ENCODE measurements at regions not wholly inside any gene's neighbourhood (a gene's known extent, or its start where the extent isn't known, plus 50 kb on each side); places are given as distances from the start of the nearest gene placed in this dataset.
A peak's percentile ranks its signal among the peaks of the same experiment; 100 is the strongest.

GRCh38 chr21:18646116-18646515 lies 242.5 kb upstream of the TMPRSS15 start:
- BruUV-seq (replicated peaks): no TSS peak
- H3K27ac Mint-ChIP-seq (ENCODE audit: low read depth, unreplicated experiment): no peak overlapping the region
- TF ChIP-seq CTCF (IDR thresholded peaks at IDR 0.05; ENCODE audit: unreplicated experiment): no peak
- no peak overlapping the region for H3K4me3 Mint-ChIP-seq (ENCODE audit: unreplicated experiment)
- H3K27me3 Mint-ChIP-seq (ENCODE audit: insufficient read depth, unreplicated experiment): peaks cover 26% of the 10 kb centered on the region
- no peaks in the 10 kb centered on the region for H3K36me3 Mint-ChIP-seq (ENCODE audit: insufficient read depth, unreplicated experiment)
- H3K4me1 Mint-ChIP-seq (ENCODE audit: insufficient read depth, unreplicated experiment): no peaks in the 10 kb centered on the region
- no peaks in the 10 kb centered on the region for H3K9me3 Mint-ChIP-seq (ENCODE audit: unreplicated experiment)
- CTCF ChIA-PET: no interaction called here
- DNase-seq (ENCODE audit: unreplicated experiment): no peak
- POLR2A ChIA-PET: no interaction called here
- intact Hi-C loops (cut with micrococcal nuclease): no loop called here

GRCh38 chr21:18655931-18656330 lies 252.3 kb upstream of the TMPRSS15 start:
- POLR2A ChIA-PET: no interaction called here
- Mint-ChIP-seq H3K36me3 (ENCODE audit: insufficient read depth, unreplicated experiment) (no peaks in the 10 kb centered on the region), H3K9me3 (ENCODE audit: unreplicated experiment) (no peaks in the 10 kb centered on the region), H3K27ac (ENCODE audit: low read depth, unreplicated experiment) (no peak overlapping the region), H3K27me3 (ENCODE audit: insufficient read depth, unreplicated experiment) (no peaks in the 10 kb centered on the region), H3K4me3 (ENCODE audit: unreplicated experiment) (no peak overlapping the region), H3K4me1 (ENCODE audit: insufficient read depth, unreplicated experiment) (no peaks in the 10 kb centered on the region)
- no peak for DNase-seq (ENCODE audit: unreplicated experiment)
- intact Hi-C loops (cut with micrococcal nuclease): no loop called here
- TF ChIP-seq CTCF (IDR thresholded peaks at IDR 0.05; ENCODE audit: unreplicated experiment): no peak
- BruUV-seq (replicated peaks): no TSS peak
- CTCF ChIA-PET: no interaction called here

- no peaks in the 10 kb centered on the region for H3K36me3 Mint-ChIP-seq (ENCODE audit: insufficient read depth, unreplicated experiment)
- no peak overlapping the region for H3K4me3 Mint-ChIP-seq (ENCODE audit: unreplicated experiment)
- DNase-seq (ENCODE audit: unreplicated experiment): no peak
- TF ChIP-seq CTCF (IDR thresholded peaks at IDR 0.05; ENCODE audit: unreplicated experiment): no peak
- no peaks in the 10 kb centered on the region for H3K9me3 Mint-ChIP-seq (ENCODE audit: unreplicated experiment)
- H3K4me1 Mint-ChIP-seq (ENCODE audit: insufficient read depth, unreplicated experiment): no peaks in the 10 kb centered on the region
- intact Hi-C loops (cut with micrococcal nuclease): no loop called here
- H3K27me3 Mint-ChIP-seq (ENCODE audit: insufficient read depth, unreplicated experiment): no peaks in the 10 kb centered on the region
- no TSS peak for BruUV-seq (replicated peaks)
- POLR2A ChIA-PET: no interaction called here
- peak overlapping the region; percentile 31 for H3K27ac Mint-ChIP-seq (ENCODE audit: low read depth, unreplicated experiment)
- CTCF ChIA-PET: interaction anchor here (0.8 kb wide), 1 partner anchor 26 kb away, joined by 3 read pairs; no protein-coding TSS in a partner anchor
Measured at GRCh38 chr21:18661842-18662241, 258.3 kb upstream of the TMPRSS15 start.

- Mint-ChIP-seq H3K36me3 (ENCODE audit: insufficient read depth, unreplicated experiment) (no peaks in the 10 kb centered on the region), H3K27me3 (ENCODE audit: insufficient read depth, unreplicated experiment) (no peaks in the 10 kb centered on the region), H3K4me1 (ENCODE audit: insufficient read depth, unreplicated experiment) (no peaks in the 10 kb centered on the region), H3K4me3 (ENCODE audit: unreplicated experiment) (no peak overlapping the region), H3K9me3 (ENCODE audit: unreplicated experiment) (no peaks in the 10 kb centered on the region), H3K27ac (ENCODE audit: low read depth, unreplicated experiment) (no peak overlapping the region)
- no peak for DNase-seq (ENCODE audit: unreplicated experiment)
- POLR2A ChIA-PET: no interaction called here
- intact Hi-C loops (cut with micrococcal nuclease): no loop called here
- no peak for TF ChIP-seq CTCF (IDR thresholded peaks at IDR 0.05; ENCODE audit: unreplicated experiment)
- no TSS peak for BruUV-seq (replicated peaks)
- CTCF ChIA-PET: no interaction called here
Measured at GRCh38 chr21:18663663-18664062, 260.1 kb upstream of the TMPRSS15 start.
